IMR-90 (cell line): ENCODE measurements at regions not wholly inside any gene's neighbourhood (a gene's known extent, or its start where the extent isn't known, plus 50 kb on each side); places are given as distances from the start of the nearest gene placed in this dataset.

Experiments used
- ATAC-seq: fragments of 200-7000 bp; cut with Tn5 transposase; 2 replicates; pipeline ENCODE4 v1.9.1; 2020; ENCODE audit warnings: low read depth, mild to moderate bottlenecking, moderate library complexity
- BruUV-seq: library from RNA; stranded (reverse); fragments of 400-500 nt; replicated peaks from 2 replicates; lab custom pipeline; 2021; lab: Mats Ljungman, UMichigan
- CTCF ChIA-PET: fragments of 300-600 bp; formaldehyde crosslinking; extraction: SDS; loops from one replicate; lab custom pipeline; 2021; ENCODE audit warnings: antibody characterized with exemption; lab: Yijun Ruan, JAX
- POLR2A ChIA-PET: fragments of 300-600 bp; sonication (Branson Sonifier 250); formaldehyde crosslinking; loops from one replicate; lab custom pipeline; 2022; ENCODE audit warnings: antibody characterized with exemption; ENCODE audit not compliant: unreplicated experiment; lab: Charles Lee
- DNase-seq: peaks from one replicate; pipeline ENCODE4 v3.0.0; 2013
- H2AFZ ChIP-seq: replicated peaks from 2 replicates; pipeline ENCODE3; 2013; ENCODE audit warnings: low read length, mild to moderate bottlenecking; ENCODE audit not compliant: poor library complexity
- H2AK5ac ChIP-seq: 2 replicates; pipeline ENCODE4 v1.6.1; 2013; ENCODE audit warnings: low read depth, low read length, inconsistent platforms
- H2AK9ac ChIP-seq: replicated peaks from 2 replicates; pipeline ENCODE3; 2013; ENCODE audit warnings: mild to moderate bottlenecking, low read depth, low read length, moderate library complexity; ENCODE audit not compliant: poor library complexity
- H2BK120ac ChIP-seq: 2 replicates; pipeline ENCODE4 v1.6.1; 2013; ENCODE audit warnings: low read depth, low read length, inconsistent platforms
- H2BK15ac ChIP-seq: 3 replicates; pipeline ENCODE4 v1.6.1; 2013; ENCODE audit warnings: low read depth, low read length, inconsistent platforms
- H2BK20ac ChIP-seq: 2 replicates; pipeline ENCODE4 v1.6.1; 2013; ENCODE audit warnings: low read depth, mild to moderate bottlenecking, inconsistent platforms, low read length, moderate library complexity
- H2BK5ac ChIP-seq: 2 replicates; pipeline ENCODE4 v1.6.1; 2013; ENCODE audit warnings: mild to moderate bottlenecking, low read depth, low read length, inconsistent platforms; ENCODE audit not compliant: poor library complexity, severe bottlenecking
- H3K14ac ChIP-seq: replicated peaks from 2 replicates; pipeline ENCODE4 v1.6.1; 2013; ENCODE audit warnings: low read depth, low read length, inconsistent platforms
- H3K18ac ChIP-seq: 2 replicates; pipeline ENCODE4 v1.6.1; 2013; ENCODE audit warnings: low read depth, low read length, control low read depth
- H3K23ac ChIP-seq: 2 replicates; pipeline ENCODE4 v1.6.1; 2013; ENCODE audit warnings: low read depth, low read length, inconsistent platforms
- H3K27ac ChIP-seq: 2 replicates; pipeline ENCODE4 v1.5.1; 2013; ENCODE audit warnings: mild to moderate bottlenecking, control low read depth, low read length; ENCODE audit not compliant: insufficient read depth
- H3K27me3 ChIP-seq: 2 replicates; pipeline ENCODE4 v1.6.1; 2013; ENCODE audit warnings: low read length; ENCODE audit not compliant: control insufficient read depth, insufficient read depth
- H3K36me3 ChIP-seq: 2 replicates; pipeline ENCODE4 v1.6.1; 2013; ENCODE audit warnings: low read length, mixed read lengths; ENCODE audit not compliant: control insufficient read depth, insufficient read depth
- H3K4ac ChIP-seq: 2 replicates; pipeline ENCODE4 v1.6.1; 2013; ENCODE audit warnings: low read depth, low read length, inconsistent platforms
- H3K4me1 ChIP-seq: 2 replicates; pipeline ENCODE4 v1.6.1; 2013; ENCODE audit warnings: low read length, mixed read lengths; ENCODE audit not compliant: control insufficient read depth, insufficient read depth
- H3K4me2 ChIP-seq: 2 replicates; pipeline ENCODE4 v1.6.1; 2013; ENCODE audit warnings: low read depth, mild to moderate bottlenecking, control low read depth, low read length, moderate library complexity
- H3K4me3 ChIP-seq: 2 replicates; pipeline ENCODE4 v1.5.1; 2013; ENCODE audit warnings: low read depth, mild to moderate bottlenecking, control low read depth, low read length, moderate library complexity; ENCODE audit not compliant: insufficient read depth
- H3K56ac ChIP-seq: 2 replicates; pipeline ENCODE4 v1.6.1; 2013; ENCODE audit warnings: low read length, inconsistent platforms; ENCODE audit not compliant: insufficient read depth; ENCODE audit errors: extremely low read depth
- H3K79me1 ChIP-seq, 2 experiments: 2 replicates each; pipeline ENCODE4 v1.6.1; 2013; ENCODE audit warnings: low read length in 2 of 2, inconsistent platforms in 1 of 2, low read depth in 1 of 2
- H3K9ac ChIP-seq: 2 replicates; pipeline ENCODE4 v1.6.1; 2013; ENCODE audit warnings: low read depth, low read length, control low read depth
- H3K9me1 ChIP-seq: 2 replicates; pipeline ENCODE4 v1.6.1; 2013; ENCODE audit warnings: low read length, inconsistent platforms; ENCODE audit not compliant: insufficient read depth
- H3K9me3 ChIP-seq: 2 replicates; pipeline ENCODE4 v1.6.1; 2013; ENCODE audit warnings: low read length; ENCODE audit not compliant: control insufficient read depth, insufficient read depth
- H4K20me1 ChIP-seq: 2 replicates; pipeline ENCODE4 v1.6.1; 2013; ENCODE audit warnings: low read length, inconsistent platforms; ENCODE audit not compliant: insufficient read depth
- H4K5ac ChIP-seq: 2 replicates; pipeline ENCODE4 v1.6.1; 2013; ENCODE audit warnings: mild to moderate bottlenecking, low read depth, low read length, control low read depth
- H4K8ac ChIP-seq, 2 experiments: 2 replicates each; pipeline ENCODE4 v1.6.1; 2013; ENCODE audit warnings: low read depth in 2 of 2, low read length in 2 of 2, control low read depth in 1 of 2, inconsistent platforms in 1 of 2
- H4K91ac ChIP-seq: 2 replicates; pipeline ENCODE4 v1.6.1; 2013; ENCODE audit warnings: low read depth, low read length, inconsistent platforms; ENCODE audit not compliant: insufficient read depth
- CEBPB ChIP-seq: IDR thresholded peaks from 2 replicates; pipeline ENCODE4 v1.6.1; 2012; ENCODE audit warnings: low read depth, low read length, improper control_type of control experiment
- CTCF ChIP-seq: conservative IDR thresholded peaks from 2 replicates; pipeline ENCODE4 v1.5.1; 2012; ENCODE audit warnings: mild to moderate bottlenecking, low read depth, low read length, improper control_type of control experiment
- ELK1 ChIP-seq: fragments of 150-350 bp; IDR thresholded peaks from 2 replicates; pipeline ENCODE4 v1.6.1; 2016; ENCODE audit warnings: low read depth, mild to moderate bottlenecking, low read length, moderate library complexity, borderline replicate concordance
- FOS ChIP-seq: fragments of 150-350 bp; IDR thresholded peaks from 2 replicates; pipeline ENCODE4 v1.6.1; 2016; ENCODE audit warnings: low read depth, low read length
- MAFK ChIP-seq: IDR thresholded peaks from 2 replicates; pipeline ENCODE4 v1.6.1; 2012; ENCODE audit warnings: low read depth, low read length, improper control_type of control experiment
- MXI1 ChIP-seq: IDR thresholded peaks from 2 replicates; pipeline ENCODE4 v1.6.1; 2012; ENCODE audit warnings: low read depth, mild to moderate bottlenecking, low read length, moderate library complexity, borderline replicate concordance
- NFE2L2 ChIP-seq: fragments of 150-350 bp; IDR thresholded peaks from 2 replicates; pipeline ENCODE4 v1.6.1; 2016; ENCODE audit warnings: low read depth, mild to moderate bottlenecking, low read length
- POLR2A ChIP-seq: IDR thresholded peaks from 2 replicates; pipeline ENCODE4 v1.6.1; 2012; ENCODE audit warnings: mild to moderate bottlenecking, low read depth, low read length
- USF2 ChIP-seq: fragments of 150-350 bp; IDR thresholded peaks from 2 replicates; pipeline ENCODE4 v1.6.1; 2017; ENCODE audit warnings: mild to moderate bottlenecking, antibody characterized with exemption, low read length, low read depth
- WGBS, 2 experiments: methylation state at CpG; one replicate each; pipeline versions ENCODE4 v1.1.5 to v1.1.7; 2013; ENCODE audit warnings: missing lambda C conversion rate in 2 of 2; ENCODE audit not compliant: insufficient read length in 1 of 2; ENCODE audit errors: extremely low coverage in 2 of 2; 5-methylcytosine and 5-hydroxymethylcytosine counted together
- dilution Hi-C: fragments of 300-500 bp; cut with HindIII; formaldehyde crosslinking; loops from one replicate; pipeline ENCODE4 v1.14.3; 2018; ENCODE audit warnings: low sequenced_read_pairs; ENCODE audit not compliant: unreplicated experiment
- in situ Hi-C: fragments of 300-500 bp; cut with MboI; formaldehyde crosslinking; loops from 3 replicates; pipeline ENCODE4 v1.14.3; 2019; ENCODE audit warnings: low sequenced_read_pairs, inconsistent platforms, mixed read lengths
- intact Hi-C: fragments of 100-400 bp; cut with micrococcal nuclease; formaldehyde crosslinking; loops from 2 replicates; pipeline ENCODE4 v1.10.0; 2022

- DNase-seq = no peak
- no CpG with 5 or more reads among the region's 5 CpGs for WGBS, 2 experiments
- Histone ChIP-seq H2AK9ac (no peak overlapping the region), H3K4me3 (no peak overlapping the region), H3K79me1 (no peaks in the 10 kb centered on the region), H3K9ac (no peak overlapping the region), H2AK5ac (no peak overlapping the region), H3K23ac (no peak overlapping the region), H3K4me2 (no peak overlapping the region), H3K4ac (no peak overlapping the region), H2BK120ac (no peak overlapping the region), H3K9me1 (no peaks in the 10 kb centered on the region), H3K14ac (no peak overlapping the region), H4K91ac (no peak overlapping the region), H3K27me3 (no peaks in the 10 kb centered on the region), H3K4me1 (no peaks in the 10 kb centered on the region), H2BK5ac (no peak overlapping the region), H3K9me3 (no peaks in the 10 kb centered on the region), H2AFZ (no peak overlapping the region), H2BK15ac (no peak overlapping the region), H3K36me3 (no peaks in the 10 kb centered on the region), H4K20me1 (no peaks in the 10 kb centered on the region), H2BK20ac (no peak overlapping the region), H3K27ac (no peak overlapping the region), H4K5ac (no peak overlapping the region), H3K18ac (no peak overlapping the region), H4K8ac (no peak overlapping the region), H3K56ac (no peak overlapping the region)
- no TSS peak for BruUV-seq
- in situ Hi-C loops (no loop called here), dilution Hi-C loops (no loop called here), intact Hi-C loops (no loop called here)
- no peak for TF ChIP-seq MXI1
- TF ChIP-seq USF2 = no peak
- TF ChIP-seq CTCF = no peak
- TF ChIP-seq POLR2A = no peak
- no peak for TF ChIP-seq CEBPB
- TF ChIP-seq NFE2L2 = no peak
- no peak for TF ChIP-seq FOS
- TF ChIP-seq ELK1 = no peak
- no peak for TF ChIP-seq MAFK
- no peak for ATAC-seq
- ChIA-PET POLR2A (no interaction called here), CTCF (no interaction called here)
Measured at GRCh38 chr17:34765291-34765690, 185.9 kb downstream of the TMEM132E start.
